Upper lobe of left lung (tissue), 6 donors: ENCODE measurements at regions not wholly inside any gene's neighbourhood (a gene's known extent, or its start where the extent isn't known, plus 50 kb on each side); places are given as distances from the start of the nearest gene placed in this dataset.

ENCODE experiments used
- ATAC-seq, 2 donors: fragments of 200-7000 bp; cut with Tn5 transposase; one replicate each; pipeline ENCODE4 v1.9.1; 2022; ENCODE audit warnings: mild to moderate bottlenecking in 2 of 2, moderate library complexity in 2 of 2; ENCODE audit not compliant: low FRiP score in 2 of 2
- DNase-seq, 2 donors: peaks; one replicate each; pipeline ENCODE4 v3.0.0-alpha.2; 2019 to 2020
- H3K27ac ChIP-seq, 4 donors: fragments of 200-600 bp; sonication (generic); one replicate each; pipeline ENCODE4 v1.5.1; 2016 to 2019
- H3K27me3 ChIP-seq, 4 donors: fragments of 200-600 bp; sonication (generic); one replicate each; pipeline ENCODE4 v1.5.1; 2017 to 2019
- H3K36me3 ChIP-seq, 4 donors: fragments of 200-600 bp; sonication (generic); one replicate each; pipeline ENCODE4 v1.5.1; 2016 to 2019
- H3K4me1 ChIP-seq, 4 donors: fragments of 200-600 bp; sonication (generic); one replicate each; pipeline ENCODE4 v1.5.1; 2018 to 2019
- H3K4me3 ChIP-seq, 4 donors: fragments of 200-600 bp; sonication (generic); one replicate each; pipeline ENCODE4 v1.5.1; 2017 to 2019; ENCODE audit warnings: mild to moderate bottlenecking in 2 of 4, moderate library complexity in 1 of 4
- H3K9me3 ChIP-seq, 4 donors: fragments of 200-600 bp; sonication (generic); one replicate each; pipeline ENCODE4 v1.5.1; 2018 to 2019
- CTCF ChIP-seq, 6 experiments: fragments of 450-650 bp in 4 of 6; fragments of 200-600 bp in 2 of 6; sonication (generic) in 2 of 6; IDR thresholded peaks; one replicate each; pipeline ENCODE4 v1.5.1; 2016 to 2019; ENCODE audit warnings: antibody characterized with exemption in 6 of 6
- EP300 ChIP-seq, 4 donors: sonication (generic); formaldehyde crosslinking; IDR thresholded peaks; one replicate each; pipeline ENCODE4 v1.5.1; 2017; ENCODE audit warnings: antibody characterized with exemption in 4 of 4, control low read depth in 2 of 4
- POLR2A ChIP-seq, 4 donors: fragments of 450-650 bp; IDR thresholded peaks; one replicate each; pipeline ENCODE4 v1.5.1; 2016 to 2017; ENCODE audit warnings: antibody characterized with exemption in 4 of 4, mild to moderate bottlenecking in 2 of 4
- POLR2AphosphoS5 ChIP-seq, 2 donors: sonication (generic); formaldehyde crosslinking; IDR thresholded peaks; one replicate each; pipeline ENCODE4 v1.5.1; 2017; ENCODE audit warnings: antibody characterized with exemption in 2 of 2
- WGBS, 2 donors: methylation state at CpG; one replicate each; pipeline ENCODE4 v1.1.5; 2017 to 2018; 5-methylcytosine and 5-hydroxymethylcytosine counted together
- donor health status: DM: no; HTN: no; CAD: no; lungs with moderate emphysema.
- donor health status: DM: no; HTN: yes; CAD: no; lungs with severe emphysema.

GRCh38 chr20:19893356-19893755 lies 123.8 kb upstream of the NAA20 start:
- H3K27me3 ChIP-seq, result no peaks in the 10 kb centered on the region
- ATAC-seq (no peak), DNase-seq (no peak)
- H3K36me3 ChIP-seq, result peaks cover 0 to 73% (median 15%) of the 10 kb centered on the region in 4 donors
- no peak overlapping the region for H3K27ac ChIP-seq
- no peaks in the 10 kb centered on the region for H3K9me3 ChIP-seq
- no peak overlapping the region for H3K4me3 ChIP-seq
- TF ChIP-seq CTCF (IDR thresholded peaks at IDR 0.05) (no peak), POLR2AphosphoS5 (IDR thresholded peaks at IDR 0.05) (no peak), EP300 (IDR thresholded peaks at IDR 0.05) (no peak), POLR2A (IDR thresholded peaks at IDR 0.05) (no peak)
- WGBS, 2 donors, result 87 to 96% methylated on average over 4 of the region's 4 CpGs
- H3K4me1 ChIP-seq, result peaks cover 22 to 38% (median 26%) of the 10 kb centered on the region in 4 donors

DNA sequence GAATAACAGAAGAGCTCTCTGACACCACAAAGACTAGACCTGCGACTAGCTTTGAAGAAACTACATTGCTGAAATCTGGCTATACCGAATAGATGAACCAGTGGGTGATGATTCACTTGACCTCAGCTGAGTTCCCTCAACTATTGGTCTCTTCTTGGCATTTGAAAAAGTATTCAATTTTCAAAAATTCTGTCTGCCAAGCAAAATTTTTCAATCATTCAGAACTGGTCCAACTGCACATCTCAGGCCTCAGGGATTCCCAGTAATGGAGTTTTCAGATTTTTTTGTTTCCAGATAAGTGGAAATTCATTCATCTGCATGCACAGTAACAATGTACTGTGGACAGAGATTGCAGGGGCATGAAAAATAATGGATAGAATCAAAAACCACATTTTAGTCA lies 121.4 kb upstream of the NAA20 start:
- peaks cover 6 to 14% (median 12%) of the 10 kb centered on the region in 4 donors for H3K4me1 ChIP-seq
- DNase-seq, result no peak
- H3K9me3 ChIP-seq, result peaks cover 0 to 8% (median 1%) of the 10 kb centered on the region in 4 donors
- H3K36me3 ChIP-seq, result peaks cover 0 to 82% (median 15%) of the 10 kb centered on the region in 4 donors
- no peak for ATAC-seq
- H3K27me3 ChIP-seq, result no peaks in the 10 kb centered on the region
- H3K4me3 ChIP-seq, result no peak overlapping the region
- WGBS, 2 donors, result 81 to 90% methylated on average over 2 of the region's 2 CpGs
- H3K27ac ChIP-seq, result no peak overlapping the region
- no peak for TF ChIP-seq POLR2AphosphoS5 (IDR thresholded peaks at IDR 0.05)
- no peak for TF ChIP-seq CTCF (IDR thresholded peaks at IDR 0.05)
- TF ChIP-seq EP300 (IDR thresholded peaks at IDR 0.05), result no peak
- TF ChIP-seq POLR2A (IDR thresholded peaks at IDR 0.05), result no peak

- peaks cover 3 to 18% (median 9%) of the 10 kb centered on the region in 4 donors for H3K4me1 ChIP-seq
- ATAC-seq (no peak), DNase-seq (no peak)
- no peak overlapping the region for H3K27ac ChIP-seq
- H3K9me3 ChIP-seq, result peaks cover 0 to 8% (median 1%) of the 10 kb centered on the region in 4 donors
- TF ChIP-seq POLR2AphosphoS5 (IDR thresholded peaks at IDR 0.05), result no peak
- no peak for TF ChIP-seq CTCF (IDR thresholded peaks at IDR 0.05)
- peaks cover 0 to 65% (median 11%) of the 10 kb centered on the region in 4 donors for H3K36me3 ChIP-seq
- 91 to 95% methylated on average over 6 of the region's 6 CpGs for whole genome bisulfite sequencing, 2 donors
- H3K27me3 ChIP-seq, result no peaks in the 10 kb centered on the region
- no peak overlapping the region for H3K4me3 ChIP-seq
Measured at GRCh38 chr20:19897891-19898290, 119.3 kb upstream of the NAA20 start.

DNA sequence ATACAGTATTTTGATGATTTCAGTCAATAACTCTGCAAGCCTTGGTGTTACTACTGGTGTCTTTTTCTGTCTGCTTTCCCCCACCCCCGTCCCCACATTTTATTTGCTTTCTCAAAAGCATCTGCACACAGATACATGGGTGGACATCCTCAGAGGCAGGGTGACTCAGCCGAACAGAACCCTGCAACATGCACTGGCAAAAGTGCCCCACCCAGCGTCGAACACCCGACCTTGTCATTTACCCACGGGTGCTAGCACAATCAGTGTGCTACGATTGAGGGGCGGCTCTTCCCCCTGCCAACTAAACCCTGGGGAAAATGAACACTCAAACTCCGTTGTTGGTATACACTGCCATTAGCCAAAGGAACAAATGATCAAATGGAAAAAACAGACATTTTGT lies 115.9 kb upstream of the NAA20 start:
- H3K27me3 ChIP-seq, result no peaks in the 10 kb centered on the region
- peak in 1 of 2 donors; percentile 52 for ATAC-seq
- peaks cover 18 to 31% (median 19%) of the 10 kb centered on the region in 4 donors for H3K4me1 ChIP-seq
- DNase-seq, result no peak
- H3K36me3 ChIP-seq, result peaks cover 0 to 37% (median 7%) of the 10 kb centered on the region in 4 donors
- peak overlapping the region in 3 of 4 donors; percentile 8 to 75 (median 62) for H3K27ac ChIP-seq
- peaks cover 0 to 8% (median 1%) of the 10 kb centered on the region in 4 donors for H3K9me3 ChIP-seq
- no peak for TF ChIP-seq POLR2A (IDR thresholded peaks at IDR 0.05)
- TF ChIP-seq CTCF (IDR thresholded peaks at IDR 0.05), result no peak
- TF ChIP-seq POLR2AphosphoS5 (IDR thresholded peaks at IDR 0.05), result no peak
- TF ChIP-seq EP300 (IDR thresholded peaks at IDR 0.05), result no peak
- WGBS, 2 donors, result 60 to 68% methylated on average over 9 of the region's 9 CpGs
- H3K4me3 ChIP-seq, result no peak overlapping the region

DNA sequence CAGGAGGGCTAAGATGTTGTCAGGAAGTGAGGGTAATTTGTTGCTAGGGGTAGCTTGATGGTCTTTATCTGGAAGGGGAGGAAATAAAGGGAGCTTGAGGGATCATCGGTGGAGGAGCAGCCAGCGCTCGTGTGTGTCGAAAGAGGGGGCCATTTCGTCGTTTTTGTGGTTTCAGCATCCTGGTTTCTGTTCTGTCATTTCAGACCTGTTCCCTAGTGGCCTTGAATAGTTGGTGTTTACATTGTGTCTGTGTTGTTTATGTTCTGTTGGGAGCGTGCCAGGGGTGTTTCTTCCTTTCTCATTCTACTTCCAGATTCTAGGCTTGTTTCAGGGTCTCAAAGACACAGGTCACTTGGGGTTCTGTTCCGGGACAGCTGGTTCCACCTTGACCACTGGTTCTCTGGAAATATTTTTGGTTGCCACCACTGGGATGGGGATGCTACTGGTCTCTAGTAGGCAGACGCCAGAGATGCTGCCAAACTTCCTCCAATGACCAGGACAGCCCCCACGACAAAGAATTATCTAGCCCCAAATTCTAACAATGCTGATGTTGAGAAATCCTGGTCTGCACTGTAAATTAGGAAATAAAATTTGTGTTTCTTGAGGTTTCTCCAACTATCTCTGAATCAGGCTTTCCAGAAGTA lies 113.9 kb upstream of the NAA20 start:
- Histone ChIP-seq H3K27ac (peak overlapping the region; percentile 62 to 75 (median 66)), H3K9me3 (peaks cover 0 to 8% (median 1%) of the 10 kb centered on the region in 4 donors), H3K27me3 (no peaks in the 10 kb centered on the region), H3K36me3 (peaks cover 0 to 17% (median 0%) of the 10 kb centered on the region in 4 donors), H3K4me1 (peaks cover 23 to 50% (median 34%) of the 10 kb centered on the region in 4 donors), H3K4me3 (no peak overlapping the region)
- 25 to 30% methylated on average over 10 of the region's 10 CpGs for WGBS, 2 donors
- DNase-seq (peak in 1 of 2 donors; percentile 53), ATAC-seq (peak; percentile 31 to 73)
- TF ChIP-seq POLR2AphosphoS5 (IDR thresholded peaks at IDR 0.05), result peak; percentile 39 to 73
- no peak for TF ChIP-seq POLR2A (IDR thresholded peaks at IDR 0.05)
- peak; percentile 24 to 54 (median 44) for TF ChIP-seq CTCF (IDR thresholded peaks at IDR 0.05)
- TF ChIP-seq EP300 (IDR thresholded peaks at IDR 0.05), result peak in 2 of 4 donors; percentile 82 to 86
